ENCODE measurements at regions not wholly inside any gene's neighbourhood (a gene's known extent, or its start where the extent isn't known, plus 50 kb on each side); places are given as distances from the start of the nearest gene placed in this dataset.

DNA sequence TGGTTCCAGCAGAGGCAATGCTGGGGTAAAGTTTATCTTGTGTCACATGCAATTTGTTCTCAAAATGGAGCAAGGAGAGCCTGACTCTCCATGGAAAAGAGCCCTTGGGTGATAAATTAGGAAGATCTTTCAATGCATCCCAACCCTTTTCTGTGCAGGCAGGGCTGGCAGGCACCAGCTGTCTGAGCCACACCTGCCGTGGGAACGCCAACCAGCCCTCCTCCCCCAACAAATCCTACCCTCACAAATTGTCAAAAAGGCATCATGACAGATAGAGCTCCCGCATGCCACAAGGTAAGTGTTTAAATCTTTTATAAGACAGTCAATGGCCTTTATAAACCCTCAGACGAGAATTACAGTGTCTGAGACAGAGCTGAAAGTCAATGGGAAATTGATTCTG is 418.5 kb upstream of the CDH5 start (continued):
- TF ChIP-seq, protein P1, sequence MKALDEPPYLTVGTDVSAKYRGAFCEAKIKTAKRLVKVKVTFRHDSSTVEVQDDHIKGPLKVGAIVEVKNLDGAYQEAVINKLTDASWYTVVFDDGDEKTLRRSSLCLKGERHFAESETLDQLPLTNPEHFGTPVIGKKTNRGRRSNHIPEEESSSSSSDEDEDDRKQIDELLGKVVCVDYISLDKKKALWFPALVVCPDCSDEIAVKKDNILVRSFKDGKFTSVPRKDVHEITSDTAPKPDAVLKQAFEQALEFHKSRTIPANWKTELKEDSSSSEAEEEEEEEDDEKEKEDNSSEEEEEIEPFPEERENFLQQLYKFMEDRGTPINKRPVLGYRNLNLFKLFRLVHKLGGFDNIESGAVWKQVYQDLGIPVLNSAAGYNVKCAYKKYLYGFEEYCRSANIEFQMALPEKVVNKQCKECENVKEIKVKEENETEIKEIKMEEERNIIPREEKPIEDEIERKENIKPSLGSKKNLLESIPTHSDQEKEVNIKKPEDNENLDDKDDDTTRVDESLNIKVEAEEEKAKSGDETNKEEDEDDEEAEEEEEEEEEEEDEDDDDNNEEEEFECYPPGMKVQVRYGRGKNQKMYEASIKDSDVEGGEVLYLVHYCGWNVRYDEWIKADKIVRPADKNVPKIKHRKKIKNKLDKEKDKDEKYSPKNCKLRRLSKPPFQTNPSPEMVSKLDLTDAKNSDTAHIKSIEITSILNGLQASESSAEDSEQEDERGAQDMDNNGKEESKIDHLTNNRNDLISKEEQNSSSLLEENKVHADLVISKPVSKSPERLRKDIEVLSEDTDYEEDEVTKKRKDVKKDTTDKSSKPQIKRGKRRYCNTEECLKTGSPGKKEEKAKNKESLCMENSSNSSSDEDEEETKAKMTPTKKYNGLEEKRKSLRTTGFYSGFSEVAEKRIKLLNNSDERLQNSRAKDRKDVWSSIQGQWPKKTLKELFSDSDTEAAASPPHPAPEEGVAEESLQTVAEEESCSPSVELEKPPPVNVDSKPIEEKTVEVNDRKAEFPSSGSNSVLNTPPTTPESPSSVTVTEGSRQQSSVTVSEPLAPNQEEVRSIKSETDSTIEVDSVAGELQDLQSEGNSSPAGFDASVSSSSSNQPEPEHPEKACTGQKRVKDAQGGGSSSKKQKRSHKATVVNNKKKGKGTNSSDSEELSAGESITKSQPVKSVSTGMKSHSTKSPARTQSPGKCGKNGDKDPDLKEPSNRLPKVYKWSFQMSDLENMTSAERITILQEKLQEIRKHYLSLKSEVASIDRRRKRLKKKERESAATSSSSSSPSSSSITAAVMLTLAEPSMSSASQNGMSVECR (CRISPR knock-in tag; IDR thresholded peaks at IDR 0.05; ENCODE audit: borderline replicate concordance) = no peak
- no peak for TF ChIP-seq ZBTB43 (CRISPR knock-in tag; IDR thresholded peaks at IDR 0.05)

GRCh38 chr16:65945493-65945892 is 421.0 kb upstream of the CDH5 start:
- Mint-ChIP-seq H3K36me3 (no peaks in the 10 kb centered on the region), H3K27ac (no peak overlapping the region), H3K27me3 (ENCODE audit: low read depth) (no peaks in the 10 kb centered on the region; the same call in 1 of the 2 replicates), H3K4me3 (no peak overlapping the region), H3K9me3 (peaks cover 9% of the 10 kb centered on the region), H3K4me1 (no peaks in the 10 kb centered on the region)
- POLR2A ChIA-PET = no interaction called here
- CTCF ChIA-PET = no interaction called here
- ATAC-seq (no peak), DNase-seq (ENCODE audit: low spot score) (no peak)
- TF ChIP-seq, protein P2, sequence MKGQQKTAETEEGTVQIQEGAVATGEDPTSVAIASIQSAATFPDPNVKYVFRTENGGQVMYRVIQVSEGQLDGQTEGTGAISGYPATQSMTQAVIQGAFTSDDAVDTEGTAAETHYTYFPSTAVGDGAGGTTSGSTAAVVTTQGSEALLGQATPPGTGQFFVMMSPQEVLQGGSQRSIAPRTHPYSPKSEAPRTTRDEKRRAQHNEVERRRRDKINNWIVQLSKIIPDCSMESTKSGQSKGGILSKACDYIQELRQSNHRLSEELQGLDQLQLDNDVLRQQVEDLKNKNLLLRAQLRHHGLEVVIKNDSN (CRISPR knock-in tag; IDR thresholded peaks at IDR 0.05) = no peak
- no peak for TF ChIP-seq MLX (CRISPR knock-in tag; IDR thresholded peaks at IDR 0.05)
- no peak for TF ChIP-seq ZNF317 (CRISPR knock-in tag; IDR thresholded peaks at IDR 0.05; ENCODE audit: borderline replicate concordance, low read depth)
- TF ChIP-seq GTF2I (CRISPR knock-in tag; conservative IDR thresholded peaks at IDR 0.05) = no peak
- no peak for TF ChIP-seq RORB (CRISPR knock-in tag; IDR thresholded peaks at IDR 0.05)
- TF ChIP-seq GRHL2 (CRISPR knock-in tag; IDR thresholded peaks at IDR 0.05; ENCODE audit: insufficient replicate concordance, severe bottlenecking) = no peak
- no peak for TF ChIP-seq SMAD4 (CRISPR knock-in tag; IDR thresholded peaks at IDR 0.05)
- TF ChIP-seq TEAD1 (CRISPR knock-in tag; IDR thresholded peaks at IDR 0.05) = no peak
- TF ChIP-seq ZBTB43 (CRISPR knock-in tag; IDR thresholded peaks at IDR 0.05) = no peak
- TF ChIP-seq CREB1 (CRISPR knock-in tag; IDR thresholded peaks at IDR 0.05) = no peak
- TF ChIP-seq NR2C2 (CRISPR knock-in tag; IDR thresholded peaks at IDR 0.05) = no peak
- no peak for TF ChIP-seq CBFB (CRISPR knock-in tag; IDR thresholded peaks at IDR 0.05; ENCODE audit: low read depth)
- TF ChIP-seq ZNF532 (CRISPR knock-in tag; IDR thresholded peaks at IDR 0.05; ENCODE audit: borderline replicate concordance) = no peak
- no peak for TF ChIP-seq FOXJ3 (CRISPR knock-in tag; IDR thresholded peaks at IDR 0.05; ENCODE audit: borderline replicate concordance)
- TF ChIP-seq, protein P3, sequence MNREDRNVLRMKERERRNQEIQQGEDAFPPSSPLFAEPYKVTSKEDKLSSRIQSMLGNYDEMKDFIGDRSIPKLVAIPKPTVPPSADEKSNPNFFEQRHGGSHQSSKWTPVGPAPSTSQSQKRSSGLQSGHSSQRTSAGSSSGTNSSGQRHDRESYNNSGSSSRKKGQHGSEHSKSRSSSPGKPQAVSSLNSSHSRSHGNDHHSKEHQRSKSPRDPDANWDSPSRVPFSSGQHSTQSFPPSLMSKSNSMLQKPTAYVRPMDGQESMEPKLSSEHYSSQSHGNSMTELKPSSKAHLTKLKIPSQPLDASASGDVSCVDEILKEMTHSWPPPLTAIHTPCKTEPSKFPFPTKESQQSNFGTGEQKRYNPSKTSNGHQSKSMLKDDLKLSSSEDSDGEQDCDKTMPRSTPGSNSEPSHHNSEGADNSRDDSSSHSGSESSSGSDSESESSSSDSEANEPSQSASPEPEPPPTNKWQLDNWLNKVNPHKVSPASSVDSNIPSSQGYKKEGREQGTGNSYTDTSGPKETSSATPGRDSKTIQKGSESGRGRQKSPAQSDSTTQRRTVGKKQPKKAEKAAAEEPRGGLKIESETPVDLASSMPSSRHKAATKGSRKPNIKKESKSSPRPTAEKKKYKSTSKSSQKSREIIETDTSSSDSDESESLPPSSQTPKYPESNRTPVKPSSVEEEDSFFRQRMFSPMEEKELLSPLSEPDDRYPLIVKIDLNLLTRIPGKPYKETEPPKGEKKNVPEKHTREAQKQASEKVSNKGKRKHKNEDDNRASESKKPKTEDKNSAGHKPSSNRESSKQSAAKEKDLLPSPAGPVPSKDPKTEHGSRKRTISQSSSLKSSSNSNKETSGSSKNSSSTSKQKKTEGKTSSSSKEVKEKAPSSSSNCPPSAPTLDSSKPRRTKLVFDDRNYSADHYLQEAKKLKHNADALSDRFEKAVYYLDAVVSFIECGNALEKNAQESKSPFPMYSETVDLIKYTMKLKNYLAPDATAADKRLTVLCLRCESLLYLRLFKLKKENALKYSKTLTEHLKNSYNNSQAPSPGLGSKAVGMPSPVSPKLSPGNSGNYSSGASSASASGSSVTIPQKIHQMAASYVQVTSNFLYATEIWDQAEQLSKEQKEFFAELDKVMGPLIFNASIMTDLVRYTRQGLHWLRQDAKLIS (CRISPR knock-in tag; IDR thresholded peaks at IDR 0.05; ENCODE audit: borderline replicate concordance) = no peak
- TF ChIP-seq, protein P4, sequence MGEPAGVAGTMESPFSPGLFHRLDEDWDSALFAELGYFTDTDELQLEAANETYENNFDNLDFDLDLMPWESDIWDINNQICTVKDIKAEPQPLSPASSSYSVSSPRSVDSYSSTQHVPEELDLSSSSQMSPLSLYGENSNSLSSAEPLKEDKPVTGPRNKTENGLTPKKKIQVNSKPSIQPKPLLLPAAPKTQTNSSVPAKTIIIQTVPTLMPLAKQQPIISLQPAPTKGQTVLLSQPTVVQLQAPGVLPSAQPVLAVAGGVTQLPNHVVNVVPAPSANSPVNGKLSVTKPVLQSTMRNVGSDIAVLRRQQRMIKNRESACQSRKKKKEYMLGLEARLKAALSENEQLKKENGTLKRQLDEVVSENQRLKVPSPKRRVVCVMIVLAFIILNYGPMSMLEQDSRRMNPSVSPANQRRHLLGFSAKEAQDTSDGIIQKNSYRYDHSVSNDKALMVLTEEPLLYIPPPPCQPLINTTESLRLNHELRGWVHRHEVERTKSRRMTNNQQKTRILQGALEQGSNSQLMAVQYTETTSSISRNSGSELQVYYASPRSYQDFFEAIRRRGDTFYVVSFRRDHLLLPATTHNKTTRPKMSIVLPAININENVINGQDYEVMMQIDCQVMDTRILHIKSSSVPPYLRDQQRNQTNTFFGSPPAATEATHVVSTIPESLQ (CRISPR knock-in tag; IDR thresholded peaks at IDR 0.05) = no peak

All from WTC11 (cell line).